SK-N-SH treated with all-trans-retinoic acid at 6 μM for 48 hours (cell line): ENCODE measurements at regions not wholly inside any gene's neighbourhood (a gene's known extent, or its start where the extent isn't known, plus 50 kb on each side); places are given as distances from the start of the nearest gene placed in this dataset.

Experiments
- CREB5 ChIP-seq: fragments of 250-450 bp; sonication (Bioruptor Pico); IDR thresholded peaks from 2 replicates; pipeline ENCODE4 v1.5.1; 2020; ENCODE audit warnings: low read depth, mild to moderate bottlenecking, moderate library complexity
- GLIS3 ChIP-seq: fragments of 250-450 bp; sonication (Bioruptor Pico); IDR thresholded peaks from 2 replicates; pipeline ENCODE4 v1.5.0; 2020; ENCODE audit warnings: mild to moderate bottlenecking, moderate library complexity
- POU6F1 ChIP-seq: fragments of 250-450 bp; sonication (Bioruptor Pico); IDR thresholded peaks from 2 replicates; pipeline ENCODE4 v1.8.0; 2021; ENCODE audit warnings: low read depth, mild to moderate bottlenecking, moderate library complexity, borderline replicate concordance
- SNAI2 ChIP-seq: fragments of 250-450 bp; sonication (Bioruptor Pico); IDR thresholded peaks from 2 replicates; pipeline ENCODE4 v1.5.0; 2020; ENCODE audit warnings: mild to moderate bottlenecking, moderate library complexity
- ZFP3 ChIP-seq: fragments of 250-450 bp; sonication (Bioruptor Pico); IDR thresholded peaks from 2 replicates; pipeline ENCODE4 v1.5.0; 2020; ENCODE audit warnings: mild to moderate bottlenecking, moderate library complexity

- no peak for TF ChIP-seq CREB5 (CRISPR knock-in tag)
- no peak for TF ChIP-seq SNAI2 (CRISPR knock-in tag)
- TF ChIP-seq GLIS3 = no peak
- no peak for TF ChIP-seq POU6F1 (CRISPR knock-in tag)
- TF ChIP-seq ZFP3 = no peak
Observed at GRCh38 chr18:71388148-71388547, 1099.3 kb downstream of the SOCS6 start.
